GM12878 (cell line): ENCODE measurements at regions not wholly inside any gene's neighbourhood (a gene's known extent, or its start where the extent isn't known, plus 50 kb on each side); places are given as distances from the start of the nearest gene placed in this dataset.

Experiments
- BACH1 ChIP-seq: fragments of 450-650 bp; IDR thresholded peaks from 2 replicates; pipeline ENCODE4 v1.6.1; 2017; ENCODE audit warnings: mild to moderate bottlenecking, borderline replicate concordance
- BCL11A ChIP-seq: IDR thresholded peaks from 2 replicates; pipeline ENCODE4 v1.6.1; 2011; ENCODE audit warnings: low read depth, low read length
- EED ChIP-seq: sonication (generic); IDR thresholded peaks from 2 replicates; pipeline ENCODE4 v1.6.1; 2016; ENCODE audit warnings: antibody characterized with exemption, low read depth
- MTA2 ChIP-seq: fragments of 450-650 bp; IDR thresholded peaks from 2 replicates; pipeline ENCODE4 v1.6.1; 2016; ENCODE audit warnings: low read depth, mild to moderate bottlenecking, moderate library complexity
- NBN ChIP-seq: fragments of 450-650 bp; IDR thresholded peaks from 2 replicates; pipeline ENCODE4 v1.6.1; 2016
- SMAD1 ChIP-seq: fragments of 450-650 bp; IDR thresholded peaks from 2 replicates; pipeline ENCODE4 v1.6.1; 2018; ENCODE audit warnings: mild to moderate bottlenecking, low read depth; ENCODE audit not compliant: partially characterized antibody
- SP1 ChIP-seq: IDR thresholded peaks from one replicate; pipeline ENCODE4 v1.6.1; 2011; ENCODE audit warnings: low read depth, low read length
- SUPT20H ChIP-seq: IDR thresholded peaks from 2 replicates; pipeline ENCODE4 v1.6.1; 2011; ENCODE audit warnings: low read depth, mild to moderate bottlenecking, low read length, moderate library complexity, borderline replicate concordance; ENCODE audit not compliant: control insufficient read depth
- SUZ12 ChIP-seq: fragments of 200-600 bp; sonication (generic); IDR thresholded peaks from one replicate; pipeline ENCODE4 v1.6.1; 2018; ENCODE audit warnings: antibody characterized with exemption, mild to moderate bottlenecking; ENCODE audit not compliant: unreplicated experiment
- YY1 ChIP-seq: IDR thresholded peaks from 2 replicates; pipeline ENCODE4 v1.6.1; 2011; ENCODE audit warnings: low read depth, mild to moderate bottlenecking, low read length
- ZBED1 ChIP-seq: IDR thresholded peaks from 2 replicates; pipeline ENCODE4 v1.6.1; 2016; ENCODE audit warnings: borderline replicate concordance
- ZNF687 ChIP-seq: fragments of 450-650 bp; IDR thresholded peaks from 2 replicates; pipeline ENCODE4 v1.6.1; 2017; ENCODE audit warnings: mild to moderate bottlenecking, moderate library complexity
- ZZZ3 ChIP-seq: IDR thresholded peaks from 2 replicates; pipeline ENCODE4 v1.6.1; 2011; ENCODE audit warnings: low read depth; ENCODE audit not compliant: control insufficient read depth, insufficient read length
- TF ChIP-seq, protein P1 (sequence below): IDR thresholded peaks from 2 replicates; pipeline ENCODE4 v1.6.1; 2011; ENCODE audit warnings: low read depth, low read length, improper control_type of control experiment, borderline replicate concordance
- TF ChIP-seq, protein P2 (sequence below): fragments of 450-650 bp; IDR thresholded peaks from 2 replicates; pipeline ENCODE4 v1.6.1; 2017; ENCODE audit warnings: low read depth, mild to moderate bottlenecking, moderate library complexity
- TF ChIP-seq, protein P3 (sequence below): fragments of 450-650 bp; IDR thresholded peaks from 2 replicates; pipeline ENCODE4 v1.6.1; 2018; ENCODE audit warnings: borderline replicate concordance, mild to moderate bottlenecking; ENCODE audit not compliant: partially characterized antibody
- TF ChIP-seq, protein P4 (sequence below): fragments of 450-650 bp; IDR thresholded peaks from 2 replicates; pipeline ENCODE4 v1.6.1; 2017; ENCODE audit warnings: mild to moderate bottlenecking, moderate library complexity

DNA sequence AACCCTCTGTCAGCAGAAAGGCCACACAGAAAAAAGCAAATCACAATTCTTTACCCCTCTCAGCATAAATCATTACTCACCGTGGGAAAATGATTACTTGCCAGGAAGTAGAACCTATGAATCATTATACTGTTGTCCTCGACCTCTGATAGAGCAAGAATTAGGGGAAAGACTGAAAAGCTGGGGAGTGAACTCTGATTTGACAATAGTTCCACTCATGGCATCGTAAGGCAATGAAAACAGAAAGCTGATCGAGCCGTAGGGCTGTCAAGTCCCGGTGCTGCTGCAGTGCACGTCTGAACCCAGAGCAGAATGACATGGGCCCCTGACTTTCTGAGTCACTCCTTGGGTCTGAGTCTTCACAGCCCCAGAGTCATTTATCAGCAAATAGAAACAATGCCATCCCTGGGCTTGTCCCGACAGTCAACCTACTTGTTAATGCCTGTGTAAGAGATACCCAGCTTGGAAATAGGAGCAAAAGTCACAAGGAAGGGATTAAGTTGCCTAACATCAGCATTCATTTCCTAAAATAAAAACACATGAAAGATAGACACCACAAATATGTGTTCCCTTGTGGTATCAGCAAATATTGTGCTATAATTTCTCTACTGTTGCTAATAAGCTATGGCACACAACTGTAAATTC lies 224.8 kb upstream of the MARCKS start (continued):
- TF ChIP-seq SMAD1 (peak; percentile 74), BCL11A (0 out of 2 replicates have a peak, but pooled peaks have one; percentile 12), SP1 (peak; percentile 48), EED (peak; percentile 75), ZBED1 (peak; percentile 83), SUZ12 (no peak), BACH1 (peak; percentile 41; the same call in 1 of the 2 replicates), YY1 (peak; percentile 59), NBN (peak; percentile 65), ZZZ3 (no peak), SUPT20H (no peak), ZNF687 (peak; percentile 93), MTA2 (peak; percentile 58)
- TF ChIP-seq, protein P1, sequence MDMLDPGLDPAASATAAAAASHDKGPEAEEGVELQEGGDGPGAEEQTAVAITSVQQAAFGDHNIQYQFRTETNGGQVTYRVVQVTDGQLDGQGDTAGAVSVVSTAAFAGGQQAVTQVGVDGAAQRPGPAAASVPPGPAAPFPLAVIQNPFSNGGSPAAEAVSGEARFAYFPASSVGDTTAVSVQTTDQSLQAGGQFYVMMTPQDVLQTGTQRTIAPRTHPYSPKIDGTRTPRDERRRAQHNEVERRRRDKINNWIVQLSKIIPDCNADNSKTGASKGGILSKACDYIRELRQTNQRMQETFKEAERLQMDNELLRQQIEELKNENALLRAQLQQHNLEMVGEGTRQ, result no peak
- TF ChIP-seq, protein P2, sequence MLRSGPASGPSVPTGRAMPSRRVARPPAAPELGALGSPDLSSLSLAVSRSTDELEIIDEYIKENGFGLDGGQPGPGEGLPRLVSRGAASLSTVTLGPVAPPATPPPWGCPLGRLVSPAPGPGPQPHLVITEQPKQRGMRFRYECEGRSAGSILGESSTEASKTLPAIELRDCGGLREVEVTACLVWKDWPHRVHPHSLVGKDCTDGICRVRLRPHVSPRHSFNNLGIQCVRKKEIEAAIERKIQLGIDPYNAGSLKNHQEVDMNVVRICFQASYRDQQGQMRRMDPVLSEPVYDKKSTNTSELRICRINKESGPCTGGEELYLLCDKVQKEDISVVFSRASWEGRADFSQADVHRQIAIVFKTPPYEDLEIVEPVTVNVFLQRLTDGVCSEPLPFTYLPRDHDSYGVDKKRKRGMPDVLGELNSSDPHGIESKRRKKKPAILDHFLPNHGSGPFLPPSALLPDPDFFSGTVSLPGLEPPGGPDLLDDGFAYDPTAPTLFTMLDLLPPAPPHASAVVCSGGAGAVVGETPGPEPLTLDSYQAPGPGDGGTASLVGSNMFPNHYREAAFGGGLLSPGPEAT, result peak; percentile 58; the same call in 1 of the 2 replicates
- TF ChIP-seq, protein P3, sequence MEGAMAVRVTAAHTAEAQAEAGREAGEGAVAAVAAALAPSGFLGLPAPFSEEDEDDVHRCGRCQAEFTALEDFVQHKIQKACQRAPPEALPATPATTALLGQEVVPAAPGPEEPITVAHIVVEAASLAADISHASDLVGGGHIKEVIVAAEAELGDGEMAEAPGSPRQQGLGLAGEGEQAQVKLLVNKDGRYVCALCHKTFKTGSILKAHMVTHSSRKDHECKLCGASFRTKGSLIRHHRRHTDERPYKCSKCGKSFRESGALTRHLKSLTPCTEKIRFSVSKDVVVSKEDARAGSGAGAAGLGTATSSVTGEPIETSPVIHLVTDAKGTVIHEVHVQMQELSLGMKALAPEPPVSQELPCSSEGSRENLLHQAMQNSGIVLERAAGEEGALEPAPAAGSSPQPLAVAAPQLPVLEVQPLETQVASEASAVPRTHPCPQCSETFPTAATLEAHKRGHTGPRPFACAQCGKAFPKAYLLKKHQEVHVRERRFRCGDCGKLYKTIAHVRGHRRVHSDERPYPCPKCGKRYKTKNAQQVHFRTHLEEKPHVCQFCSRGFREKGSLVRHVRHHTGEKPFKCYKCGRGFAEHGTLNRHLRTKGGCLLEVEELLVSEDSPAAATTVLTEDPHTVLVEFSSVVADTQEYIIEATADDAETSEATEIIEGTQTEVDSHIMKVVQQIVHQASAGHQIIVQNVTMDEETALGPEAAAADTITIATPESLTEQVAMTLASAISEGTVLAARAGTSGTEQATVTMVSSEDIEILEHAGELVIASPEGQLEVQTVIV, result no peak
- TF ChIP-seq, protein P4, sequence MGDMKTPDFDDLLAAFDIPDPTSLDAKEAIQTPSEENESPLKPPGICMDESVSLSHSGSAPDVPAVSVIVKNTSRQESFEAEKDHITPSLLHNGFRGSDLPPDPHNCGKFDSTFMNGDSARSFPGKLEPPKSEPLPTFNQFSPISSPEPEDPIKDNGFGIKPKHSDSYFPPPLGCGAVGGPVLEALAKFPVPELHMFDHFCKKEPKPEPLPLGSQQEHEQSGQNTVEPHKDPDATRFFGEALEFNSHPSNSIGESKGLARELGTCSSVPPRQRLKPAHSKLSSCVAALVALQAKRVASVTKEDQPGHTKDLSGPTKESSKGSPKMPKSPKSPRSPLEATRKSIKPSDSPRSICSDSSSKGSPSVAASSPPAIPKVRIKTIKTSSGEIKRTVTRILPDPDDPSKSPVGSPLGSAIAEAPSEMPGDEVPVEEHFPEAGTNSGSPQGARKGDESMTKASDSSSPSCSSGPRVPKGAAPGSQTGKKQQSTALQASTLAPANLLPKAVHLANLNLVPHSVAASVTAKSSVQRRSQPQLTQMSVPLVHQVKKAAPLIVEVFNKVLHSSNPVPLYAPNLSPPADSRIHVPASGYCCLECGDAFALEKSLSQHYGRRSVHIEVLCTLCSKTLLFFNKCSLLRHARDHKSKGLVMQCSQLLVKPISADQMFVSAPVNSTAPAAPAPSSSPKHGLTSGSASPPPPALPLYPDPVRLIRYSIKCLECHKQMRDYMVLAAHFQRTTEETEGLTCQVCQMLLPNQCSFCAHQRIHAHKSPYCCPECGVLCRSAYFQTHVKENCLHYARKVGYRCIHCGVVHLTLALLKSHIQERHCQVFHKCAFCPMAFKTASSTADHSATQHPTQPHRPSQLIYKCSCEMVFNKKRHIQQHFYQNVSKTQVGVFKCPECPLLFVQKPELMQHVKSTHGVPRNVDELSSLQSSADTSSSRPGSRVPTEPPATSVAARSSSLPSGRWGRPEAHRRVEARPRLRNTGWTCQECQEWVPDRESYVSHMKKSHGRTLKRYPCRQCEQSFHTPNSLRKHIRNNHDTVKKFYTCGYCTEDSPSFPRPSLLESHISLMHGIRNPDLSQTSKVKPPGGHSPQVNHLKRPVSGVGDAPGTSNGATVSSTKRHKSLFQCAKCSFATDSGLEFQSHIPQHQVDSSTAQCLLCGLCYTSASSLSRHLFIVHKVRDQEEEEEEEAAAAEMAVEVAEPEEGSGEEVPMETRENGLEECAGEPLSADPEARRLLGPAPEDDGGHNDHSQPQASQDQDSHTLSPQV, result peak; percentile 36; the same call in 1 of the 2 replicates
